ENCODE measurements at regions not wholly inside any gene's neighbourhood (a gene's known extent, or its start where the extent isn't known, plus 50 kb on each side); places are given as distances from the start of the nearest gene placed in this dataset.

DNA sequence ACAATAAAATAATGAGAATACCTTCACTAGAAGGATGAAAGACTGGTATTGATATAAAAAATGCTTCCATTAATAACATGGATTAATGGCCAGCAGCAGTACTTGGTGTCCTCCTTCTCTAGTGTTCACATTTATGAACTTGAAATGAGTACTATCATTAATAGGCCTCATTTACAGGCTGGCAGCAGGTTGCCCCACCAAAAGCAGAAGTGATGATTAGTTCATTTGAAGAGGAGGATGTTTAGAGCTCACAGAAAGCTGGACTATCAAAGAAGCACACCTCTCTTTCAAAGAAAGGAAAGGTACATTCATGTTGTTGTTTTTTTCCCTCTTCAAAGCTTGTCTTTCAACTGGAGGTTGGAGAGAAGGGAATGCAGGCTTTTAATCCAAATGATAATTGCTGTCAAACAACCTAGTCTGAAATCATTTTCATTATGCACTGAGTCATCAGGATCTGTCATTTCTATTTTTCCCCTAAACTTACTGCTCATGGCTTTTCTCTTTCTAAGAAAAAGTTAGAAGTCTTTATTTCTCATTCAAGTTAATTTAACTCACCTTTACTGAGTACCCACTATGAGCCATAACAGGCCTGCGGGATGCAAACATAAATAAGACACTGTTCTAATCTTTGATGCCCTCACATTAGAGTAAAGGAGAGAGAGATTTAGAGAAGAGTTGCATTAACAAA lies 157.9 kb upstream of the GRIP1 start (continued):
- TF ChIP-seq, protein P1, sequence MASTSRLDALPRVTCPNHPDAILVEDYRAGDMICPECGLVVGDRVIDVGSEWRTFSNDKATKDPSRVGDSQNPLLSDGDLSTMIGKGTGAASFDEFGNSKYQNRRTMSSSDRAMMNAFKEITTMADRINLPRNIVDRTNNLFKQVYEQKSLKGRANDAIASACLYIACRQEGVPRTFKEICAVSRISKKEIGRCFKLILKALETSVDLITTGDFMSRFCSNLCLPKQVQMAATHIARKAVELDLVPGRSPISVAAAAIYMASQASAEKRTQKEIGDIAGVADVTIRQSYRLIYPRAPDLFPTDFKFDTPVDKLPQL (IDR thresholded peaks at IDR 0.05; ENCODE audit: extremely low read depth, insufficient read length), result no peak
- TF ChIP-seq MBD2 (IDR thresholded peaks at IDR 0.05; ENCODE audit: borderline replicate concordance, low read depth), result no peak
- TF ChIP-seq, protein P2, sequence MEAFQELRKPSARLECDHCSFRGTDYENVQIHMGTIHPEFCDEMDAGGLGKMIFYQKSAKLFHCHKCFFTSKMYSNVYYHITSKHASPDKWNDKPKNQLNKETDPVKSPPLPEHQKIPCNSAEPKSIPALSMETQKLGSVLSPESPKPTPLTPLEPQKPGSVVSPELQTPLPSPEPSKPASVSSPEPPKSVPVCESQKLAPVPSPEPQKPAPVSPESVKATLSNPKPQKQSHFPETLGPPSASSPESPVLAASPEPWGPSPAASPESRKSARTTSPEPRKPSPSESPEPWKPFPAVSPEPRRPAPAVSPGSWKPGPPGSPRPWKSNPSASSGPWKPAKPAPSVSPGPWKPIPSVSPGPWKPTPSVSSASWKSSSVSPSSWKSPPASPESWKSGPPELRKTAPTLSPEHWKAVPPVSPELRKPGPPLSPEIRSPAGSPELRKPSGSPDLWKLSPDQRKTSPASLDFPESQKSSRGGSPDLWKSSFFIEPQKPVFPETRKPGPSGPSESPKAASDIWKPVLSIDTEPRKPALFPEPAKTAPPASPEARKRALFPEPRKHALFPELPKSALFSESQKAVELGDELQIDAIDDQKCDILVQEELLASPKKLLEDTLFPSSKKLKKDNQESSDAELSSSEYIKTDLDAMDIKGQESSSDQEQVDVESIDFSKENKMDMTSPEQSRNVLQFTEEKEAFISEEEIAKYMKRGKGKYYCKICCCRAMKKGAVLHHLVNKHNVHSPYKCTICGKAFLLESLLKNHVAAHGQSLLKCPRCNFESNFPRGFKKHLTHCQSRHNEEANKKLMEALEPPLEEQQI (IDR thresholded peaks at IDR 0.05), result no peak
- TF ChIP-seq, protein P3, sequence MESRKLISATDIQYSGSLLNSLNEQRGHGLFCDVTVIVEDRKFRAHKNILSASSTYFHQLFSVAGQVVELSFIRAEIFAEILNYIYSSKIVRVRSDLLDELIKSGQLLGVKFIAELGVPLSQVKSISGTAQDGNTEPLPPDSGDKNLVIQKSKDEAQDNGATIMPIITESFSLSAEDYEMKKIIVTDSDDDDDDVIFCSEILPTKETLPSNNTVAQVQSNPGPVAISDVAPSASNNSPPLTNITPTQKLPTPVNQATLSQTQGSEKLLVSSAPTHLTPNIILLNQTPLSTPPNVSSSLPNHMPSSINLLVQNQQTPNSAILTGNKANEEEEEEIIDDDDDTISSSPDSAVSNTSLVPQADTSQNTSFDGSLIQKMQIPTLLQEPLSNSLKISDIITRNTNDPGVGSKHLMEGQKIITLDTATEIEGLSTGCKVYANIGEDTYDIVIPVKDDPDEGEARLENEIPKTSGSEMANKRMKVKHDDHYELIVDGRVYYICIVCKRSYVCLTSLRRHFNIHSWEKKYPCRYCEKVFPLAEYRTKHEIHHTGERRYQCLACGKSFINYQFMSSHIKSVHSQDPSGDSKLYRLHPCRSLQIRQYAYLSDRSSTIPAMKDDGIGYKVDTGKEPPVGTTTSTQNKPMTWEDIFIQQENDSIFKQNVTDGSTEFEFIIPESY (CRISPR knock-in tag; IDR thresholded peaks at IDR 0.05), result no peak
- TF ChIP-seq, protein P4, sequence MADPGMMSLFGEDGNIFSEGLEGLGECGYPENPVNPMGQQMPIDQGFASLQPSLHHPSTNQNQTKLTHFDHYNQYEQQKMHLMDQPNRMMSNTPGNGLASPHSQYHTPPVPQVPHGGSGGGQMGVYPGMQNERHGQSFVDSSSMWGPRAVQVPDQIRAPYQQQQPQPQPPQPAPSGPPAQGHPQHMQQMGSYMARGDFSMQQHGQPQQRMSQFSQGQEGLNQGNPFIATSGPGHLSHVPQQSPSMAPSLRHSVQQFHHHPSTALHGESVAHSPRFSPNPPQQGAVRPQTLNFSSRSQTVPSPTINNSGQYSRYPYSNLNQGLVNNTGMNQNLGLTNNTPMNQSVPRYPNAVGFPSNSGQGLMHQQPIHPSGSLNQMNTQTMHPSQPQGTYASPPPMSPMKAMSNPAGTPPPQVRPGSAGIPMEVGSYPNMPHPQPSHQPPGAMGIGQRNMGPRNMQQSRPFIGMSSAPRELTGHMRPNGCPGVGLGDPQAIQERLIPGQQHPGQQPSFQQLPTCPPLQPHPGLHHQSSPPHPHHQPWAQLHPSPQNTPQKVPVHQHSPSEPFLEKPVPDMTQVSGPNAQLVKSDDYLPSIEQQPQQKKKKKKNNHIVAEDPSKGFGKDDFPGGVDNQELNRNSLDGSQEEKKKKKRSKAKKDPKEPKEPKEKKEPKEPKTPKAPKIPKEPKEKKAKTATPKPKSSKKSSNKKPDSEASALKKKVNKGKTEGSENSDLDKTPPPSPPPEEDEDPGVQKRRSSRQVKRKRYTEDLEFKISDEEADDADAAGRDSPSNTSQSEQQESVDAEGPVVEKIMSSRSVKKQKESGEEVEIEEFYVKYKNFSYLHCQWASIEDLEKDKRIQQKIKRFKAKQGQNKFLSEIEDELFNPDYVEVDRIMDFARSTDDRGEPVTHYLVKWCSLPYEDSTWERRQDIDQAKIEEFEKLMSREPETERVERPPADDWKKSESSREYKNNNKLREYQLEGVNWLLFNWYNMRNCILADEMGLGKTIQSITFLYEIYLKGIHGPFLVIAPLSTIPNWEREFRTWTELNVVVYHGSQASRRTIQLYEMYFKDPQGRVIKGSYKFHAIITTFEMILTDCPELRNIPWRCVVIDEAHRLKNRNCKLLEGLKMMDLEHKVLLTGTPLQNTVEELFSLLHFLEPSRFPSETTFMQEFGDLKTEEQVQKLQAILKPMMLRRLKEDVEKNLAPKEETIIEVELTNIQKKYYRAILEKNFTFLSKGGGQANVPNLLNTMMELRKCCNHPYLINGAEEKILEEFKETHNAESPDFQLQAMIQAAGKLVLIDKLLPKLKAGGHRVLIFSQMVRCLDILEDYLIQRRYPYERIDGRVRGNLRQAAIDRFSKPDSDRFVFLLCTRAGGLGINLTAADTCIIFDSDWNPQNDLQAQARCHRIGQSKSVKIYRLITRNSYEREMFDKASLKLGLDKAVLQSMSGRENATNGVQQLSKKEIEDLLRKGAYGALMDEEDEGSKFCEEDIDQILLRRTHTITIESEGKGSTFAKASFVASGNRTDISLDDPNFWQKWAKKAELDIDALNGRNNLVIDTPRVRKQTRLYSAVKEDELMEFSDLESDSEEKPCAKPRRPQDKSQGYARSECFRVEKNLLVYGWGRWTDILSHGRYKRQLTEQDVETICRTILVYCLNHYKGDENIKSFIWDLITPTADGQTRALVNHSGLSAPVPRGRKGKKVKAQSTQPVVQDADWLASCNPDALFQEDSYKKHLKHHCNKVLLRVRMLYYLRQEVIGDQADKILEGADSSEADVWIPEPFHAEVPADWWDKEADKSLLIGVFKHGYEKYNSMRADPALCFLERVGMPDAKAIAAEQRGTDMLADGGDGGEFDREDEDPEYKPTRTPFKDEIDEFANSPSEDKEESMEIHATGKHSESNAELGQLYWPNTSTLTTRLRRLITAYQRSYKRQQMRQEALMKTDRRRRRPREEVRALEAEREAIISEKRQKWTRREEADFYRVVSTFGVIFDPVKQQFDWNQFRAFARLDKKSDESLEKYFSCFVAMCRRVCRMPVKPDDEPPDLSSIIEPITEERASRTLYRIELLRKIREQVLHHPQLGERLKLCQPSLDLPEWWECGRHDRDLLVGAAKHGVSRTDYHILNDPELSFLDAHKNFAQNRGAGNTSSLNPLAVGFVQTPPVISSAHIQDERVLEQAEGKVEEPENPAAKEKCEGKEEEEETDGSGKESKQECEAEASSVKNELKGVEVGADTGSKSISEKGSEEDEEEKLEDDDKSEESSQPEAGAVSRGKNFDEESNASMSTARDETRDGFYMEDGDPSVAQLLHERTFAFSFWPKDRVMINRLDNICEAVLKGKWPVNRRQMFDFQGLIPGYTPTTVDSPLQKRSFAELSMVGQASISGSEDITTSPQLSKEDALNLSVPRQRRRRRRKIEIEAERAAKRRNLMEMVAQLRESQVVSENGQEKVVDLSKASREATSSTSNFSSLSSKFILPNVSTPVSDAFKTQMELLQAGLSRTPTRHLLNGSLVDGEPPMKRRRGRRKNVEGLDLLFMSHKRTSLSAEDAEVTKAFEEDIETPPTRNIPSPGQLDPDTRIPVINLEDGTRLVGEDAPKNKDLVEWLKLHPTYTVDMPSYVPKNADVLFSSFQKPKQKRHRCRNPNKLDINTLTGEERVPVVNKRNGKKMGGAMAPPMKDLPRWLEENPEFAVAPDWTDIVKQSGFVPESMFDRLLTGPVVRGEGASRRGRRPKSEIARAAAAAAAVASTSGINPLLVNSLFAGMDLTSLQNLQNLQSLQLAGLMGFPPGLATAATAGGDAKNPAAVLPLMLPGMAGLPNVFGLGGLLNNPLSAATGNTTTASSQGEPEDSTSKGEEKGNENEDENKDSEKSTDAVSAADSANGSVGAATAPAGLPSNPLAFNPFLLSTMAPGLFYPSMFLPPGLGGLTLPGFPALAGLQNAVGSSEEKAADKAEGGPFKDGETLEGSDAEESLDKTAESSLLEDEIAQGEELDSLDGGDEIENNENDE (IDR thresholded peaks at IDR 0.05; ENCODE audit: low read depth, low read length), result no peak

All from K562 (cell line).